ENCODE measurements at regions not wholly inside any gene's neighbourhood (a gene's known extent, or its start where the extent isn't known, plus 50 kb on each side); places are given as distances from the start of the nearest gene placed in this dataset.

DNA sequence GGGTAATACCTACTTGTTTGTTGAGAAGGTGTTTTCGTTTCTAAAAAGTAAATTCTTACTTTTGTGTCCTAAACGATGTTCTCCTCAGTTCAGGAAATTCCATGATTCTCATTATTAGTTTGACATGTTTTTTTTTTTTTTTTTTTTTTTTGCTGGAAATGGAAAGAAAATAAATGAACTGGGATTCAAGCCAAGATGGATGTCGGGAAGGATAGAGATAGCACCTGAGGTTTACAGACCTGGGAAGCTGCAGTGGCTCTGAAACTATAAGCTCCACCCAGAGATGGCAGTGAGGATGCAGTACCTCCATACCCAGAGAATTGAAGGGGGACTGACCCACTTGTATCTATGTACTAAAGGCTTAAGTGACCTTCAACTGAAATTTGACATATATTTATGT lies 334.6 kb upstream of the TGFBR2 start:
- Mint-ChIP-seq H3K9me3 (peaks cover 5% of the 10 kb centered on the region), H3K27ac (ENCODE audit: unreplicated experiment) (no peak overlapping the region), H3K36me3 (ENCODE audit: low read depth) (peaks cover 5% of the 10 kb centered on the region), H3K4me1 (no peaks in the 10 kb centered on the region), H3K27me3 (ENCODE audit: low read depth) (no peaks in the 10 kb centered on the region), H3K4me3 (no peak overlapping the region)
- TF ChIP-seq, protein P1, sequence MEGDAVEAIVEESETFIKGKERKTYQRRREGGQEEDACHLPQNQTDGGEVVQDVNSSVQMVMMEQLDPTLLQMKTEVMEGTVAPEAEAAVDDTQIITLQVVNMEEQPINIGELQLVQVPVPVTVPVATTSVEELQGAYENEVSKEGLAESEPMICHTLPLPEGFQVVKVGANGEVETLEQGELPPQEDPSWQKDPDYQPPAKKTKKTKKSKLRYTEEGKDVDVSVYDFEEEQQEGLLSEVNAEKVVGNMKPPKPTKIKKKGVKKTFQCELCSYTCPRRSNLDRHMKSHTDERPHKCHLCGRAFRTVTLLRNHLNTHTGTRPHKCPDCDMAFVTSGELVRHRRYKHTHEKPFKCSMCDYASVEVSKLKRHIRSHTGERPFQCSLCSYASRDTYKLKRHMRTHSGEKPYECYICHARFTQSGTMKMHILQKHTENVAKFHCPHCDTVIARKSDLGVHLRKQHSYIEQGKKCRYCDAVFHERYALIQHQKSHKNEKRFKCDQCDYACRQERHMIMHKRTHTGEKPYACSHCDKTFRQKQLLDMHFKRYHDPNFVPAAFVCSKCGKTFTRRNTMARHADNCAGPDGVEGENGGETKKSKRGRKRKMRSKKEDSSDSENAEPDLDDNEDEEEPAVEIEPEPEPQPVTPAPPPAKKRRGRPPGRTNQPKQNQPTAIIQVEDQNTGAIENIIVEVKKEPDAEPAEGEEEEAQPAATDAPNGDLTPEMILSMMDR (conservative IDR thresholded peaks at IDR 0.05), result no peak
- DNase-seq (ENCODE audit: low read depth, low spot score), result no peak

DNA sequence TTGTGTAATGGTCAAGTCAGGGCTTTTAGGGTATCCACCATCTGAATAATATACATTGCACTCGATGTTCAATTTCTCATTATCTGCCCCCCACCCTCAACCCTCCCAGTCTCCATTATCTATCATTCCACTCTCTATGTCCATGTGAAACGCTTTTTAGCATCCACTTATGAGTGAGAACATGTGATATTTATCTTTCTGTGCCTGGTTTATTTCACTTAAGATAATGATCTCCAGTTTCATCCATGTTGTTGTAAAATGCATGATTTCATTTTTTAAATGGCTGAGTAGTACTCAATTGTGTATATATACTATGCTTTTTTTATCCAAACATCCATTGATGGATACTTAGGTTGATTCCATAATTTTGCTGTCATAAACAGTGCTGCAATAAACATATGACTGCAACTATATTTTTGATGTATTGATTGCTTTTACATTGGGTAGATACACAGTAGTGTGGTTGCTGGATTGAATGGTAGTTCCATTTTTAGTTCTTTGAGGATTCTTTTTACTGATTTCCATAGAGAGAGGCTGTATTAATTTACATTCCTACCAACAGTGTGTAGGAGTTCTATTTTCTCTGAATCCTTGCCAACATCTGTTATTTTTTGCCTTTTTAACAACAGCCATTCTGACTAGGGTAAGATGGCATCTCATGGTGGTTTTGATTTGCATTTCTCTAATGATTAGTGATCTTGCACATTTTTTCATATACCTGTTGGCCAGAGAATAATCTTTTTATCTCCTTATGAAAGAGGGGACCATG lies 332.9 kb upstream of the TGFBR2 start:
- no peak overlapping the region for H3K4me3 Mint-ChIP-seq
- no peak overlapping the region for H3K27ac Mint-ChIP-seq (ENCODE audit: unreplicated experiment)
- DNase-seq (ENCODE audit: low read depth, low spot score), result no peak
- H3K9me3 Mint-ChIP-seq, result peaks cover 12% of the 10 kb centered on the region
- TF ChIP-seq, protein P1 (conservative IDR thresholded peaks at IDR 0.05), result no peak
- no peaks in the 10 kb centered on the region for H3K27me3 Mint-ChIP-seq (ENCODE audit: low read depth)
- H3K36me3 Mint-ChIP-seq (ENCODE audit: low read depth), result peaks cover 9% of the 10 kb centered on the region
- no peaks in the 10 kb centered on the region for H3K4me1 Mint-ChIP-seq

DNA sequence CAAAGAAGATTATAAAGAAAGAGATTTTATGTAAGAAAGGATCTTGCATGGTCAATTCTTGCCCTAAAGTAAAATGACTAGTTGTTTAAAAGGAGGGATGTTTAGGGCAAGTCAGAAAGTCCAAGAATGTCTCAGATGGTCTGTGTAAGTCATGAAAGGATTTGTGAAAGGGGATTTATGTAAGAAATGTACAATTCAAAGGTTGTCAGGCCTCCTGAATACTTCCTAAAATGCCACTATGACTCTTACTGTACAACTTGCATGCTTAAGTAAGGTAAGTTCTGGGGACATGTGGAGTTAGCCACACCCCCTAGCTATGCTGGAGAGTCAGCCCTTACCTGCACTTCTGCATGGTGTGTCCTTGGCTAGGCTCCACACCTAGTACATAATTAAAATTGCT lies 328.9 kb upstream of the TGFBR2 start:
- Mint-ChIP-seq H3K9me3 (peaks cover 20% of the 10 kb centered on the region), H3K36me3 (ENCODE audit: low read depth) (peaks cover 14% of the 10 kb centered on the region), H3K27ac (ENCODE audit: unreplicated experiment) (no peak overlapping the region), H3K4me3 (no peak overlapping the region), H3K27me3 (ENCODE audit: low read depth) (no peaks in the 10 kb centered on the region), H3K4me1 (peaks cover 5% of the 10 kb centered on the region)
- no peak for DNase-seq (ENCODE audit: low read depth, low spot score)
- TF ChIP-seq, protein P1 (conservative IDR thresholded peaks at IDR 0.05), result no peak

DNA sequence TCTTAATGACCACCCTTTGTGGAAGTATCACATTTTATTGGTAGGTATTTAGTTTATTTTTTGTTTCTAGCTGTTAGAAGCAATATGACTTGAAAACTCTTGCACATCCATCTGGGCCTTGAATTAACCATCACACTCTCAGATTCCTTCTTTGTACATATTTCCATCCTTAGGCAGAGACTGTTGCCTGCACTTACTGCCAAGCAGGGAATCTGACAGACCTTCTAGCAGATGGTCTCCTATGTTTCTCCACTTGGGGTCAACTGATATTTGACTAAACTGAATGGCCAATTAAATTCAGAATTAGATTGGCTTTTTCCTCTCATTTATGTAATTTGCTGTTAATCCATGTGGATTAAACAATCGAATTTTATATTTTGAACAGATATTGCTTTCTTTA lies 324.9 kb upstream of the TGFBR2 start:
- no peak overlapping the region for H3K4me3 Mint-ChIP-seq
- no peaks in the 10 kb centered on the region for H3K27me3 Mint-ChIP-seq (ENCODE audit: low read depth)
- H3K36me3 Mint-ChIP-seq (ENCODE audit: low read depth), result peaks cover 9% of the 10 kb centered on the region
- H3K4me1 Mint-ChIP-seq, result peaks cover 20% of the 10 kb centered on the region
- peaks cover 17% of the 10 kb centered on the region for H3K9me3 Mint-ChIP-seq
- no peak overlapping the region for H3K27ac Mint-ChIP-seq (ENCODE audit: unreplicated experiment)
- no peak for DNase-seq (ENCODE audit: low read depth, low spot score)
- TF ChIP-seq, protein P1 (conservative IDR thresholded peaks at IDR 0.05), result no peak

DNA sequence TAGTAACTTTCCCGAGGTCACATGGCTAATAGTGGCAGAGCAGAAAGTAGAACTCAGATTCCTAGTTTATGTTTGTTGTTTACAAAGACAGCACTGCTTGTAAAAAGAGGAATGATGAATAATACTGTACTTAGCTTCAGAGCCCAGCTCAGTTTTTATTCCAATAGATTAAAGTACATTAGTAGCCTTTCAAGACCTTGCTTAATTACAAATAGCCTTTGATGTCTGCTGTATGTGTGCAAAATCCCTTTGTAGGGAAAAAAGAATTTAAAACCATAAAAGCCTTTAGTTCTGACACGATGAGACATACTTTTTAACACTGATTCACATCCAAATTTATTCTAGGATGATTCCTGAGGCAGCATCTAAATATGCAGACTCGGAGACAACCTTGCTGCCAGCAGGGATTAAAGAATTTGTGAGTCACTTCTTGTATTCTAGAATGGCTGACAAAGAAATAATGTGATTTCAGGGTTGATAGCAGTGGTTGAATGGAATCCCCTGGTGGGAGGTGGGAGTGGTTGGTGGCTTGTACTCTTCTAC lies 324.2 kb upstream of the TGFBR2 start:
- TF ChIP-seq, protein P1 (conservative IDR thresholded peaks at IDR 0.05), result no peak

More for the DNA sequence above, 324.2 kb upstream of the TGFBR2 start:
- H3K4me3 Mint-ChIP-seq, result no peak overlapping the region
- peaks cover 20% of the 10 kb centered on the region for H3K4me1 Mint-ChIP-seq
- H3K9me3 Mint-ChIP-seq, result peaks cover 17% of the 10 kb centered on the region
- H3K27ac Mint-ChIP-seq (ENCODE audit: unreplicated experiment), result no peak overlapping the region
- no peak for DNase-seq (ENCODE audit: low read depth, low spot score)
- no peaks in the 10 kb centered on the region for H3K27me3 Mint-ChIP-seq (ENCODE audit: low read depth)
- peaks cover 9% of the 10 kb centered on the region for H3K36me3 Mint-ChIP-seq (ENCODE audit: low read depth)
